Esophagus squamous epithelium (tissue), 4 donors: ENCODE measurements at regions not wholly inside any gene's neighbourhood (a gene's known extent, or its start where the extent isn't known, plus 50 kb on each side); places are given as distances from the start of the nearest gene placed in this dataset.

Experiments used
- CTCF ChIP-seq, 6 experiments: fragments of 450-650 bp in 4 of 6; fragments of 200-600 bp in 2 of 6; sonication (generic) in 2 of 6; IDR thresholded peaks; one replicate each; pipeline ENCODE4 v1.5.1; 2016 to 2019; ENCODE audit warnings: antibody characterized with exemption in 6 of 6, mild to moderate bottlenecking in 4 of 6, moderate library complexity in 4 of 6
- POLR2A ChIP-seq, 4 donors: fragments of 450-650 bp; IDR thresholded peaks; one replicate each; pipeline ENCODE4 v1.6.1; 2017; ENCODE audit warnings: antibody characterized with exemption in 4 of 4, mild to moderate bottlenecking in 4 of 4, moderate library complexity in 3 of 4

DNA sequence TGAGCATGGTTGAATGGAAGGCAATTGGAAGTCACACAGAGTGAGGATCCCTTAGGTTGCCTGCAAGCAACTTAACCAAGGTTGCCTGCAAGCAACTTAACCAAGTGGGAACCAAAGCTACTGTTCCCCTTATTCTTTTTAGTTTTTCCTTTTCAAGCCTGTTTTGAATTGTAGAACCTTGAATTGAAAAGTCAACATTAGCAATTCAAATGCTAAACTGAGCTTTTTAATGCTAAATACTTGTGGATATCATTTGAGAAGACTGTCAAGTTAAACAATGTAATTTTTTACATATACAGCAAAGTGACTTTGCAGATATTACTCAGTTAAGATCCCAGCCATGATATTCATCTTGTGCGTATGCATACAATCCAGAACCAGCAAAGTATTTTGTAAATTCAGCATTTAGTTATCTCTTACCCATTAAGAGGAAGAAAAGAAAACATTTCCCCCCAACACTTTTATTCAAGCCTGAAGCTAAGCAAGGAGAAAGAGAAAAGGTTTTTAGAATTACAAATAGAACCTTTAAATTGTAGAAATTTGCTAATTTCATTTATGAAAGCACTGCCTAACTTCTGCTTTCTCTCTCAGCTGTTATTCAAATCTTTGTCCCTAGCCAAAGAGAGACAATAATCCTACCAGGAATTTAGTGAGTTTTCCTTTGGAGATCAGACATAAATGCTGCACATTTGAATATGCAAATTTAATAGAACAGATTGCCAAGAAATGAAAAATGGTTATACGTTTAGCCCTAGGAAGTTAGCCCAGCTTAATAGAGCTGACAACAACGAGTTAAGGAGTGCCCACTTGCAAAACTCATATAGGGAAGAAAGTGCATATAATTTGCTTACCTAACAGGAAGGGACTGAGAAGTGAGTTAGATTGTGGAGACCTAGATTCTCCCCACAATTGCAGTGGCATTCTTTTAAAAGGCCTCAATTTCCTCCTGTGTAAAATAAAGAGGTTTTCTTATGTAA, 643.2 kb upstream of the PIK3C3 start:
- TF ChIP-seq POLR2A (IDR thresholded peaks at IDR 0.05) (no peak), CTCF (IDR thresholded peaks at IDR 0.05) (no peak)
